NB4 (cell line): ENCODE measurements at regions not wholly inside any gene's neighbourhood (a gene's known extent, or its start where the extent isn't known, plus 50 kb on each side); places are given as distances from the start of the nearest gene placed in this dataset.

Experiments
- MAX ChIP-seq: IDR thresholded peaks from 2 replicates; pipeline ENCODE4 v1.6.1; 2011; ENCODE audit warnings: low read depth, low read length
- MYC ChIP-seq: IDR thresholded peaks from 2 replicates; pipeline ENCODE4 v1.6.1; 2011; ENCODE audit warnings: low read depth, low read length
- POLR2A ChIP-seq: IDR thresholded peaks from 2 replicates; pipeline ENCODE4 v1.6.1; 2011; ENCODE audit warnings: mild to moderate bottlenecking; ENCODE audit not compliant: insufficient read length; ENCODE audit errors: extremely low read depth
- TF ChIP-seq, protein P1 (sequence below): IDR thresholded peaks from one replicate; pipeline ENCODE4 v1.5.1; 2012; ENCODE audit warnings: low read depth, low read length

DNA sequence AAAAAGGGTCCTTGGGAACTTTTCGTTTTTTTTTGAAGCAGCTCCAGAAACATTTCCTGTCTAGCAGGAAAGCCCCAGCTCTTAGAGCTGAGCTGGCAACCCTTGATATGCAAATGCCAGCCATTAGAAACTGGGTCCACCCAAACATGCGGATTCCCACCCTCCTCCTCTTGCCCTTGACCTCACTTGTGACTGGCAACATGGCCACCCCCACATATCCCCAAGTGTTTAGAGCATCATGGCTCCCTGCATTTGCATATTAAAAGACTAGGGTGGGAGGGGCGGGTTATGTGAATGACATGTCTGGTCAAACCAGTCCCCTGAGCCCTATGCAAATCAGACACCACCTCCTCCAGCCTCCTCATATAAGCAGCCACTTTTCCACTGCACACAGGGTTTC, 671.1 kb downstream of the FAT4 start:
- TF ChIP-seq, protein P1, sequence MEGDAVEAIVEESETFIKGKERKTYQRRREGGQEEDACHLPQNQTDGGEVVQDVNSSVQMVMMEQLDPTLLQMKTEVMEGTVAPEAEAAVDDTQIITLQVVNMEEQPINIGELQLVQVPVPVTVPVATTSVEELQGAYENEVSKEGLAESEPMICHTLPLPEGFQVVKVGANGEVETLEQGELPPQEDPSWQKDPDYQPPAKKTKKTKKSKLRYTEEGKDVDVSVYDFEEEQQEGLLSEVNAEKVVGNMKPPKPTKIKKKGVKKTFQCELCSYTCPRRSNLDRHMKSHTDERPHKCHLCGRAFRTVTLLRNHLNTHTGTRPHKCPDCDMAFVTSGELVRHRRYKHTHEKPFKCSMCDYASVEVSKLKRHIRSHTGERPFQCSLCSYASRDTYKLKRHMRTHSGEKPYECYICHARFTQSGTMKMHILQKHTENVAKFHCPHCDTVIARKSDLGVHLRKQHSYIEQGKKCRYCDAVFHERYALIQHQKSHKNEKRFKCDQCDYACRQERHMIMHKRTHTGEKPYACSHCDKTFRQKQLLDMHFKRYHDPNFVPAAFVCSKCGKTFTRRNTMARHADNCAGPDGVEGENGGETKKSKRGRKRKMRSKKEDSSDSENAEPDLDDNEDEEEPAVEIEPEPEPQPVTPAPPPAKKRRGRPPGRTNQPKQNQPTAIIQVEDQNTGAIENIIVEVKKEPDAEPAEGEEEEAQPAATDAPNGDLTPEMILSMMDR: no peak
- TF ChIP-seq POLR2A: no peak
- no peak for TF ChIP-seq MAX
- no peak for TF ChIP-seq MYC
